NT2/D1 (cell line): ENCODE measurements at regions not wholly inside any gene's neighbourhood (a gene's known extent, or its start where the extent isn't known, plus 50 kb on each side); places are given as distances from the start of the nearest gene placed in this dataset.

Source experiments
- SUZ12 ChIP-seq: IDR thresholded peaks from 2 replicates; pipeline ENCODE4 v1.6.1; 2011; ENCODE audit not compliant: insufficient read length, insufficient read depth; ENCODE audit errors: extremely low read depth
- YY1 ChIP-seq: IDR thresholded peaks from 2 replicates; pipeline ENCODE4 v1.6.1; 2011; ENCODE audit not compliant: insufficient read length, insufficient read depth

GRCh38 chr4:177127658-177128057 is 182.0 kb upstream of the NEIL3 start:
- TF ChIP-seq SUZ12 (no peak), YY1 (no peak)
